Middle frontal gyrus (tissue), 1 donor: ENCODE measurements at regions not wholly inside any gene's neighbourhood (a gene's known extent, or its start where the extent isn't known, plus 50 kb on each side); places are given as distances from the start of the nearest gene placed in this dataset.

Experiments used
- DNase-seq: peaks from one replicate; pipeline ENCODE4 v3.0.0-alpha.2; 2015; ENCODE audit warnings: low spot score; ENCODE audit errors: extremely low spot score

GRCh38 chr6:43853066-43853650 is 83.1 kb downstream of the VEGFA start:
- DNase-seq = no peak

- no peak for DNase-seq
These were observed 82.4 kb downstream of the VEGFA start for GRCh38 chr6:43852350-43852864.

GRCh38 chr6:43851204-43851865 is 81.3 kb downstream of the VEGFA start:
- DNase-seq = no peak

GRCh38 chr6:43850314-43851203 is 80.5 kb downstream of the VEGFA start:
- DNase-seq = no peak

GRCh38 chr6:43849844-43850243 is 79.8 kb downstream of the VEGFA start:
- DNase-seq = no peak

- DNase-seq = no peak
These were observed 78.8 kb downstream of the VEGFA start for GRCh38 chr6:43848671-43849391.

- no peak for DNase-seq
These were observed 78.0 kb downstream of the VEGFA start for GRCh38 chr6:43847741-43848630.

- no peak for DNase-seq
These were observed 76.5 kb downstream of the VEGFA start for GRCh38 chr6:43846556-43846955.

- DNase-seq = no peak
These were observed 75.6 kb downstream of the VEGFA start for GRCh38 chr6:43845646-43846045.

GRCh38 chr6:43843669-43844171 is 73.7 kb downstream of the VEGFA start:
- DNase-seq = no peak

- DNase-seq = no peak
These were observed 73.2 kb downstream of the VEGFA start for GRCh38 chr6:43843097-43843645.

GRCh38 chr6:43842231-43842794 is 72.3 kb downstream of the VEGFA start:
- no peak for DNase-seq

GRCh38 chr6:43840490-43841218 is 70.6 kb downstream of the VEGFA start:
- no peak for DNase-seq

- no peak for DNase-seq
These were observed 68.4 kb downstream of the VEGFA start for GRCh38 chr6:43838276-43839036.

- DNase-seq = no peak
These were observed 67.5 kb downstream of the VEGFA start for GRCh38 chr6:43837507-43837906.

GRCh38 chr6:43836507-43837240 is 66.7 kb downstream of the VEGFA start:
- DNase-seq = no peak
